ENCODE measurements at regions not wholly inside any gene's neighbourhood (a gene's known extent, or its start where the extent isn't known, plus 50 kb on each side); places are given as distances from the start of the nearest gene placed in this dataset.

DNA sequence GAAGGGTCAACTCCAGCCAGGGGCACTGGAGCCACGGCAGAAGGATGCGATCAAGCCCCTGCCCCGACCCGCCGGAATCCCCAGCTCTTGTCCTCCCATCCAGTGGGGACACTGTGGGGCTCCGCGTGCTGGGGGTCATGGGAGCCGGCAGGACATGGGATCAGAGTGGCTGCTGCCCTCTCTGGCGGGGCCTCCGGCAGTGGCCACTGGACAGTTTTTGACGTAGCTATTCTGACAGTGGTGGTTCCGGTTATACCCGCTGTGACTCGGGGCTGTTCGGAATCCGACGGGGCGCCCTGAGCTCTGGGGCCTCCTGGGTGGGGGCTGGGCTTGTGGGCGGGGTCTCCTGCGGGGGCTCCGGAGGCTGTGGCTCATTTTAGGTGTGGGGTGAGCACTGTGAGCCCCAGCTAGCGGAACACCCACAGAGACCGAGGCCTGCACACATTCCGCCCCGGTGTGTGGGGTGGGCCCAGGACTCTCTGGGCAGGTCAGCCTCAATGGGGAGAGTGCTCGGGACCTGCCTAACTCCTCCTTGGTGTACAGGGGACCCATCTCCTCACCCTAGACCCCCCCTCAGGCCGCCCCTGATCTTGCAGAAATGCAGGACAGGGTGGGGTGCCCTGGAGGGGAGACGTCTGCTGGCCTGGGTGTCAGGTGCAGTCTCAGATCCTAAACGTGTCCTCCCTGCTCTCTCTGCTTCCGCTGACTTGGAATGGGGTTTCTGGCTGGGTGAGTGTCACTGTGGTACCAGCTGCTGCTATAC is 374.2 kb downstream of the TMEM121 start:
- CTCF ChIA-PET (ENCODE audit: low intra/inter-chr PET ratio, low total read pairs) = no interaction called here
- Histone ChIP-seq H3K79me2 (ENCODE audit: insufficient read depth, low read length) (no peaks in the 10 kb centered on the region), H3K27me3 (ENCODE audit: control insufficient read depth in 1 of 2, insufficient read depth in 2 of 2, low read length in 2 of 2) (no peaks in the 10 kb centered on the region; a peak in 3 of 5 replicates), H3K4me1 (ENCODE audit: insufficient read depth, low read length) (no peaks in the 10 kb centered on the region), H2AFZ (ENCODE audit: low read length) (no peak overlapping the region), H3K27ac (ENCODE audit: extremely low read length, insufficient read depth, low read length) (no peak overlapping the region), H3K9ac (ENCODE audit: insufficient read depth, low read depth, low read length) (no peak overlapping the region), H3K36me3 (replicated peaks in 1 of 2; ENCODE audit: control insufficient read depth in 1 of 2, insufficient read depth in 2 of 2, low read length in 2 of 2) (no peaks in the 10 kb centered on the region), H4K20me1 (ENCODE audit: insufficient read depth, low read length) (no peaks in the 10 kb centered on the region), H3K9me3 (ENCODE audit: low read length) (no peaks in the 10 kb centered on the region), H3K4me2 (ENCODE audit: low read depth, low read length) (no peak overlapping the region), H3K4me3 (replicated peaks in 1 of 3; ENCODE audit: insufficient read depth in 1 of 3, low read depth in 2 of 3, low read length in 3 of 3) (no peak overlapping the region)
- in situ Hi-C loops (cut with HindIII; ENCODE audit: extremely low pct_ligation_motif_present, low pct_unique_long_range_greater_than_20kb) = no loop called here
- intact Hi-C loops (cut with micrococcal nuclease; ENCODE audit: unreplicated experiment) = no loop called here
- ATAC-seq = no peak
- no peak for DNase-seq (ENCODE audit: low spot score)
- POLR2A ChIA-PET = no interaction called here
- BruUV-seq (replicated peaks) = no TSS peak
- TF ChIP-seq, protein P1, sequence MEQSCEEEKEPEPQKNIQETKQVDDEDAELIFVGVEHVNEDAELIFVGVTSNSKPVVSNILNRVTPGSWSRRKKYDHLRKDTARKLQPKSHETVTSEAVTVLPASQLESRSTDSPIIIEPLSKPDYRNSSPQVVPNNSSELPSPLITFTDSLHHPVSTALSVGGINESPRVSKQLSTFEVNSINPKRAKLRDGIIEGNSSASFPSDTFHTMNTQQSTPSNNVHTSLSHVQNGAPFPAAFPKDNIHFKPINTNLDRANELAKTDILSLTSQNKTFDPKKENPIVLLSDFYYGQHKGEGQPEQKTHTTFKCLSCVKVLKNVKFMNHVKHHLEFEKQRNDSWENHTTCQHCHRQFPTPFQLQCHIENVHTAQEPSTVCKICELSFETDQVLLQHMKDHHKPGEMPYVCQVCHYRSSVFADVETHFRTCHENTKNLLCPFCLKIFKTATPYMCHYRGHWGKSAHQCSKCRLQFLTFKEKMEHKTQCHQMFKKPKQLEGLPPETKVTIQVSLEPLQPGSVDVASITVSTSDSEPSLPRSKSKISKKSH (CRISPR knock-in tag; IDR thresholded peaks at IDR 0.05; ENCODE audit: borderline replicate concordance) = no peak
- 87% methylated on average over 3 of the region's 30 CpGs for WGBS (ENCODE audit: low lambda C conversion rate)
- FAIRE-seq = no peak

DNA sequence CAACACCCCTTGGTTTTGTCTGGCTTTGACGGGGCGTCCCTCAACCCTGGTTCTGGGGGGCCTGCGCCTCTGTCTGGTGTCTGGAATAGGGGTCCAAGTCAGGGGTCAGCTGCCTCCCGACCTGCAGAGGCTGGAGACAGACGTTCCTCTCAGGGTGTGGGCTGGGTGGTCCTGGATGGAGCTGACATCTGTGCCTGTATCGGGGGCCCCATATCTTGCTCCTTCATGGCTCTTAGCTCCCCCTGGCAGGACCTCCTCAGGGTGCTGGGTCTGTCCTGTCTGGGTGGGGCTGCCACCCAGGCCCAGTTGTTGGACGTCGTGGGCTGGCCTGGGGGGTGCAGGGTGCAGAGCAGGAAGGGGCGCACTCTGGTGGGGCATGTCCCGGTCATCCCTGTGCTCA is 374.8 kb downstream of the TMEM121 start:
- intact Hi-C loops (cut with micrococcal nuclease; ENCODE audit: unreplicated experiment) = no loop called here
- WGBS (ENCODE audit: low lambda C conversion rate) = no CpG with 5 or more reads among the region's 10 CpGs
- H3K79me2 ChIP-seq (ENCODE audit: insufficient read depth, low read length) = no peaks in the 10 kb centered on the region
- no peak overlapping the region for H3K9ac ChIP-seq (ENCODE audit: insufficient read depth, low read depth, low read length)
- no peak for DNase-seq (ENCODE audit: low spot score)
- ChIA-PET POLR2A (no interaction called here), CTCF (ENCODE audit: low intra/inter-chr PET ratio, low total read pairs) (no interaction called here)
- H3K4me3 ChIP-seq (replicated peaks in 1 of 3; ENCODE audit: insufficient read depth in 1 of 3, low read depth in 2 of 3, low read length in 3 of 3) = no peak overlapping the region
- BruUV-seq (replicated peaks) = no TSS peak
- no peak overlapping the region for H3K27ac ChIP-seq (ENCODE audit: extremely low read length, insufficient read depth, low read length)
- H3K4me1 ChIP-seq (ENCODE audit: insufficient read depth, low read length) = no peaks in the 10 kb centered on the region
- H4K20me1 ChIP-seq (ENCODE audit: insufficient read depth, low read length) = no peaks in the 10 kb centered on the region
- no peak overlapping the region for H2AFZ ChIP-seq (ENCODE audit: low read length)
- no peaks in the 10 kb centered on the region for H3K9me3 ChIP-seq (ENCODE audit: low read length)
- H3K36me3 ChIP-seq (replicated peaks in 1 of 2; ENCODE audit: control insufficient read depth in 1 of 2, insufficient read depth in 2 of 2, low read length in 2 of 2) = no peaks in the 10 kb centered on the region
- H3K4me2 ChIP-seq (ENCODE audit: low read depth, low read length) = no peak overlapping the region
- in situ Hi-C loops (cut with HindIII; ENCODE audit: extremely low pct_ligation_motif_present, low pct_unique_long_range_greater_than_20kb) = no loop called here
- ATAC-seq = no peak
- no peaks in the 10 kb centered on the region; a peak in 3 of 5 replicates for H3K27me3 ChIP-seq (ENCODE audit: control insufficient read depth in 1 of 2, insufficient read depth in 2 of 2, low read length in 2 of 2)
- no peak for FAIRE-seq
- TF ChIP-seq, protein P2, sequence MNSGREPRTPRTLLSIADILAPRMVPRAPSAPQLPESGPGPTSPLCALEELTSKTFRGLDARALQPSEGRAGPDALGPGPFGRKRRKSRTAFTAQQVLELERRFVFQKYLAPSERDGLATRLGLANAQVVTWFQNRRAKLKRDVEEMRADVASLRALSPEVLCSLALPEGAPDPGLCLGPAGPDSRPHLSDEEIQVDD (CRISPR knock-in tag; IDR thresholded peaks at IDR 0.05; ENCODE audit: borderline replicate concordance) = no peak
- no peak for TF ChIP-seq ZNF180 (CRISPR knock-in tag; IDR thresholded peaks at IDR 0.05; ENCODE audit: borderline replicate concordance, low read depth)
- TF ChIP-seq ZNF296 (CRISPR knock-in tag; conservative IDR thresholded peaks at IDR 0.05) = no peak
- TF ChIP-seq CENPX (CRISPR knock-in tag; IDR thresholded peaks at IDR 0.05) = no peak
- no peak for TF ChIP-seq ZNF891 (CRISPR knock-in tag; IDR thresholded peaks at IDR 0.05)
- TF ChIP-seq POLR2AphosphoS5 (IDR thresholded peaks at IDR 0.05; ENCODE audit: low read depth, low read length) = no peak
- TF ChIP-seq ZNF816 (CRISPR knock-in tag; IDR thresholded peaks at IDR 0.05; ENCODE audit: borderline replicate concordance) = no peak
- no peak for TF ChIP-seq ZNF331 (CRISPR knock-in tag; IDR thresholded peaks at IDR 0.05)
- TF ChIP-seq DPF2 (CRISPR knock-in tag; IDR thresholded peaks at IDR 0.05; ENCODE audit: borderline replicate concordance, low read depth) = no peak
- TF ChIP-seq, protein P3, sequence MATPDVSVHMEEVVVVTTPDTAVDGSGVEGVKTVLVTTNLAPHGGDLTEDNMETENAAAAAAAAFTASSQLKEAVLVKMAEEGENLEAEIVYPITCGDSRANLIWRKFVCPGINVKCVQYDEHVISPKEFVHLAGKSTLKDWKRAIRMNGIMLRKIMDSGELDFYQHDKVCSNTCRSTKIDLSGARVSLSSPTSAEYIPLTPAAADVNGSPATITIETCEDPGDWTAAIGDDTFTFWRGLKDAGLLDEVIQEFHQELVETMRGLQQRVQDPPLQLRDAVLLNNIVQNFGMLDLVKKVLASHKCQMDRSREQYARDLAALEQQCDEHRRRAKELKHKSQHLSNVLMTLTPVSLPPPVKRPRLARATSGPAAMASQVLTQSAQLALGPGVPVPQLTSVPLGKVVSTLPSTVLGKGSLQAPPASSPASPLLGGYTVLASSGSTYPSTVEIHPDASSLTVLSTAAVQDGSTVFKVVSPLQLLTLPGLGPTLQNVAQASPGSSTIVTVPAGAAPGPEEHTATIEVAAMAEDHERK (CRISPR knock-in tag; IDR thresholded peaks at IDR 0.05; ENCODE audit: low read depth) = no peak

Data from HepG2 (cell line).